ENCODE measurements at regions not wholly inside any gene's neighbourhood (a gene's known extent, or its start where the extent isn't known, plus 50 kb on each side); places are given as distances from the start of the nearest gene placed in this dataset.

DNA sequence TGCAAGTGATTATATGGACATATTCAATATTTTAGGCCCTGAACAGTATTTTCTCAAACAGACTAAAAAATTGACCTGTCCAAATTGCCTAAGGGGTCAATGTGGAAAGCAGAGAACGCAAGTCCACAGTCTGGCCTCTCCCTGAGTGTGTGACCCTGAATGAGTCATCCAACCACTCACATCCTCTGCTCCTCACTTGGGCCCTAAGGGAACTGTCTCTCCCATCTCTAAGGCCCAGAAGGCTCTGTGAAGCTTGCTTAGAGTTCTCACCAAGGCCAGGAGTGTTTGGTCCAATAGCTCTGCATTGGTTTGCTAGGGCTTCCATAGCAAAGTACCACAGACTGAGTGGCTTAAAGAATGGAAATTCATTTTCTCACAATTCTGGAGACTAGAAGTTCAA lies 155.1 kb downstream of the LSM5 start:
- no peak for DNase-seq (ENCODE audit: low read depth, low spot score)
- CTCF ChIA-PET, result no interaction called here
- Histone ChIP-seq H3K27me3 (ENCODE audit: control insufficient read depth, insufficient read depth, low read length) (no peaks in the 10 kb centered on the region), H3K27ac (ENCODE audit: low read depth, low read length) (no peak overlapping the region), H3K4me3 (ENCODE audit: low read depth, low read length) (no peak overlapping the region), H3K9me3 (ENCODE audit: control insufficient read depth, insufficient read depth, low read length) (no peaks in the 10 kb centered on the region)
- POLR2A ChIA-PET, result no interaction called here
- TF ChIP-seq, protein P1, sequence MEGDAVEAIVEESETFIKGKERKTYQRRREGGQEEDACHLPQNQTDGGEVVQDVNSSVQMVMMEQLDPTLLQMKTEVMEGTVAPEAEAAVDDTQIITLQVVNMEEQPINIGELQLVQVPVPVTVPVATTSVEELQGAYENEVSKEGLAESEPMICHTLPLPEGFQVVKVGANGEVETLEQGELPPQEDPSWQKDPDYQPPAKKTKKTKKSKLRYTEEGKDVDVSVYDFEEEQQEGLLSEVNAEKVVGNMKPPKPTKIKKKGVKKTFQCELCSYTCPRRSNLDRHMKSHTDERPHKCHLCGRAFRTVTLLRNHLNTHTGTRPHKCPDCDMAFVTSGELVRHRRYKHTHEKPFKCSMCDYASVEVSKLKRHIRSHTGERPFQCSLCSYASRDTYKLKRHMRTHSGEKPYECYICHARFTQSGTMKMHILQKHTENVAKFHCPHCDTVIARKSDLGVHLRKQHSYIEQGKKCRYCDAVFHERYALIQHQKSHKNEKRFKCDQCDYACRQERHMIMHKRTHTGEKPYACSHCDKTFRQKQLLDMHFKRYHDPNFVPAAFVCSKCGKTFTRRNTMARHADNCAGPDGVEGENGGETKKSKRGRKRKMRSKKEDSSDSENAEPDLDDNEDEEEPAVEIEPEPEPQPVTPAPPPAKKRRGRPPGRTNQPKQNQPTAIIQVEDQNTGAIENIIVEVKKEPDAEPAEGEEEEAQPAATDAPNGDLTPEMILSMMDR (IDR thresholded peaks at IDR 0.05; ENCODE audit: low read depth, low read length), result no peak

DNA sequence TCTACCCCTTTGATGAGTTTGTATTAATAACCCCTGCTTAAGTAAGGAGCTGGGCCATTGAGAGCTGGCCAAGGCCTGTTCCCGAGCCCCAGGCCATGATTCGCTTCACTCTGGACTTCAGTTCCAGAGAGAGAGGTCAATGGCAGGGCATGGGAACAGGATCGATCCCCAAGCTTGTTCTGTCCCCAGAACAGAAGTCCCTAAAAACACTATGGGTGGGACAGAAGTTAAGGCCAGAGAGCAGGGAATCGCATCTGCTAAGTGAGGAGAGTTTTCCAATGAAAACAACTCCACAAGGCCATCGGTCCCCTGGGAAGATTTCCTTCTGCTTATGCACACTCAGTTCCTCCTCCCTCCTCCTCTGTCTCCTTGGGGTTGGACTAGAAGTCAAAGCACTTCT lies 159.6 kb downstream of the LSM5 start:
- DNase-seq (ENCODE audit: low read depth, low spot score), result no peak
- ChIA-PET POLR2A (no interaction called here), CTCF (no interaction called here)
- H3K27ac ChIP-seq (ENCODE audit: low read depth, low read length), result no peak overlapping the region
- H3K4me3 ChIP-seq (ENCODE audit: low read depth, low read length), result no peak overlapping the region
- TF ChIP-seq, protein P1 (IDR thresholded peaks at IDR 0.05; ENCODE audit: low read depth, low read length), result no peak
- H3K27me3 ChIP-seq (ENCODE audit: control insufficient read depth, insufficient read depth, low read length), result no peaks in the 10 kb centered on the region
- H3K9me3 ChIP-seq (ENCODE audit: control insufficient read depth, insufficient read depth, low read length), result peaks cover 3% of the 10 kb centered on the region; the same call in 1 of the 2 replicates

DNA sequence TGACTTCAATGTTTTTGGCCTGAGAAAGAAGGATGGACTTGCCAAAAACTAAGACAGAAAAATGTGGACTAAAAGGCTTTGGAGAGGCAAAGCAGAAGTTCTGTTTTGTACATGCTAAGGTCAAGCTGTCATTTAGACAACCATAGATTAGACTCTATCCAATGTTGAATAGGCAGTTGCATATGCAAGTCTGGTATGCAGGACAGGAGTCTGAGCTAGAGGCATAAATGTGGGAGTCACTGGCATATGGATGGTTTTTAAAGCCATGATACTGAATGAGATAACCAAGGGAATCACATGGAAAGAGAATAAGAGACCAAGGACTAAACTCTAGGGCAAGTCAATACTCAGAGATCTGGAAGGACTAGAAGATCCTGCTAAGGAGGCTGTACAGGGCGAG lies 164.1 kb downstream of the LSM5 start:
- CTCF ChIA-PET, result no interaction called here
- POLR2A ChIA-PET, result no interaction called here
- no peak for DNase-seq (ENCODE audit: low read depth, low spot score)
- Histone ChIP-seq H3K27ac (ENCODE audit: low read depth, low read length) (no peak overlapping the region), H3K9me3 (ENCODE audit: control insufficient read depth, insufficient read depth, low read length) (peaks cover 3% of the 10 kb centered on the region; the same call in 1 of the 2 replicates), H3K4me3 (ENCODE audit: low read depth, low read length) (no peak overlapping the region), H3K27me3 (ENCODE audit: control insufficient read depth, insufficient read depth, low read length) (no peaks in the 10 kb centered on the region)
- TF ChIP-seq, protein P1 (IDR thresholded peaks at IDR 0.05; ENCODE audit: low read depth, low read length), result no peak

DNA sequence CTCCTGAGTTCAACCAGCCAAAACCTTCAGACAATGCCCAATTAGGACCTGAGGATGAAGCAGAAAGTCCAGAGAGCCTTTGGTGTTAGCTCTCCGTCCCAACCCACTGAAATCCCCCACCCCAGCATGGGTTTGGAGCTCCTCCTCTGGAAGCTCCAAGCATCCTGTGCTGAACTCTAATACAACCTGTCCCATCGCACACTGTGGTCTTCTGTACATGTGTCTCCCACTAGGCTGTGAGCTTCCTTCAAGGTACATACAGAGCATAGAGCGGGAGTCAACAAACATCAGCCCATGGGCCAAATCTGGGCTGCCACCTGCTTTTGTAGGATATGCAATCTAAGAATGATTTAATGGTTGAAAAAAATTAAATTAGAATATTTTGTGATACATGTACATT lies 166.5 kb downstream of the LSM5 start:
- Histone ChIP-seq H3K27ac (ENCODE audit: low read depth, low read length) (no peak overlapping the region), H3K4me3 (ENCODE audit: low read depth, low read length) (no peak overlapping the region), H3K27me3 (ENCODE audit: control insufficient read depth, insufficient read depth, low read length) (no peaks in the 10 kb centered on the region), H3K9me3 (ENCODE audit: control insufficient read depth, insufficient read depth, low read length) (peaks cover 6% of the 10 kb centered on the region)
- TF ChIP-seq, protein P1 (IDR thresholded peaks at IDR 0.05; ENCODE audit: low read depth, low read length), result no peak
- CTCF ChIA-PET, result no interaction called here
- POLR2A ChIA-PET, result no interaction called here
- DNase-seq (ENCODE audit: low read depth, low spot score), result no peak

DNA sequence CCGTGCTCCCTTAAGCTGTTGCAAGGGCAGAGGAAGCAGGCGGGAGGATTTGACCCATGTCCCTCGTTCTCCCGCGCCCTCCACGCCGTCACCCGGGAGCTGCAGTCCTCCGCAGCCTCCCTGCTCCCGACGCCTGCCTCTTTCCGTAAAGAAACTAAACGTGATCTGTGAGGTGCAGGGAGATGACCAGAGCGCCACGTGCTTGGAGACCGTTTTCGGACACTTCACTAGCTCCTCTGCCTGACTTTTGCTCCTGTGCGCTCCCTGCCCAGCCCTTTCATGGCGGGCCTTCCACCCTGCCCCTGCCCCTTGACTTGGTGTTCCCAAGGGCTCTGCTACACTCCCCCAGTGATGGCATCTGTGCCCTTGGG lies 171.2 kb downstream of the LSM5 start:
- CTCF ChIA-PET, result no interaction called here
- H3K9me3 ChIP-seq (ENCODE audit: control insufficient read depth, insufficient read depth, low read length), result peaks cover 13% of the 10 kb centered on the region
- H3K27me3 ChIP-seq (ENCODE audit: control insufficient read depth, insufficient read depth, low read length), result no peaks in the 10 kb centered on the region
- DNase-seq (ENCODE audit: low read depth, low spot score), result no peak
- TF ChIP-seq, protein P1 (IDR thresholded peaks at IDR 0.05; ENCODE audit: low read depth, low read length), result no peak
- POLR2A ChIA-PET, result no interaction called here
- no peak overlapping the region for H3K4me3 ChIP-seq (ENCODE audit: low read depth, low read length)
- H3K27ac ChIP-seq (ENCODE audit: low read depth, low read length), result no peak overlapping the region
